Neural crest cell (in vitro differentiated cells): ENCODE measurements at regions not wholly inside any gene's neighbourhood (a gene's known extent, or its start where the extent isn't known, plus 50 kb on each side); places are given as distances from the start of the nearest gene placed in this dataset.
"Not testable (repeated sequence)": the region's sequence is repeated elsewhere in the genome, so short reads cannot be mapped to it uniquely, and the experiment has no call there.

Experiments
- DNase-seq: peaks from one replicate; pipeline ENCODE4 v3.0.0; 2021; ENCODE audit warnings: low read depth, mixed read lengths, low spot score
- H3K27ac Mint-ChIP-seq: one replicate; pipeline ENCODE4 v1.8.0; 2021; ENCODE audit warnings: mild to moderate bottlenecking, mixed read lengths; ENCODE audit not compliant: unreplicated experiment
- H3K27me3 Mint-ChIP-seq: 2 replicates; pipeline ENCODE4 v1.8.0; 2021; ENCODE audit warnings: low read depth, mild to moderate bottlenecking, mixed read lengths
- H3K36me3 Mint-ChIP-seq: 2 replicates; pipeline ENCODE4 v1.8.0; 2021; ENCODE audit warnings: low read depth, mild to moderate bottlenecking, mixed read lengths
- H3K4me1 Mint-ChIP-seq: 2 replicates; pipeline ENCODE4 v1.8.0; 2021; ENCODE audit warnings: mixed read lengths
- H3K4me3 Mint-ChIP-seq: one replicate; pipeline ENCODE4 v1.8.0; 2021; ENCODE audit warnings: mild to moderate bottlenecking, mixed read lengths
- H3K9me3 Mint-ChIP-seq: 2 replicates; pipeline ENCODE4 v1.8.0; 2021; ENCODE audit warnings: mixed read lengths
- TF ChIP-seq, protein P1 (sequence below): fragments of 200-600 bp; sonication (generic); conservative IDR thresholded peaks from 2 replicates; pipeline ENCODE4 v1.5.0; 2021; ENCODE audit warnings: antibody characterized with exemption, mild to moderate bottlenecking

GRCh38 chr21:20883408-20883800, 114.8 kb upstream of the NCAM2 start:
- Mint-ChIP-seq H3K36me3 (no peaks in the 10 kb centered on the region), H3K9me3 (no peaks in the 10 kb centered on the region), H3K27ac (no peak overlapping the region), H3K4me3 (no peak overlapping the region), H3K4me1 (peaks cover 12% of the 10 kb centered on the region), H3K27me3 (no peaks in the 10 kb centered on the region)
- no peak for DNase-seq
- TF ChIP-seq, protein P1, sequence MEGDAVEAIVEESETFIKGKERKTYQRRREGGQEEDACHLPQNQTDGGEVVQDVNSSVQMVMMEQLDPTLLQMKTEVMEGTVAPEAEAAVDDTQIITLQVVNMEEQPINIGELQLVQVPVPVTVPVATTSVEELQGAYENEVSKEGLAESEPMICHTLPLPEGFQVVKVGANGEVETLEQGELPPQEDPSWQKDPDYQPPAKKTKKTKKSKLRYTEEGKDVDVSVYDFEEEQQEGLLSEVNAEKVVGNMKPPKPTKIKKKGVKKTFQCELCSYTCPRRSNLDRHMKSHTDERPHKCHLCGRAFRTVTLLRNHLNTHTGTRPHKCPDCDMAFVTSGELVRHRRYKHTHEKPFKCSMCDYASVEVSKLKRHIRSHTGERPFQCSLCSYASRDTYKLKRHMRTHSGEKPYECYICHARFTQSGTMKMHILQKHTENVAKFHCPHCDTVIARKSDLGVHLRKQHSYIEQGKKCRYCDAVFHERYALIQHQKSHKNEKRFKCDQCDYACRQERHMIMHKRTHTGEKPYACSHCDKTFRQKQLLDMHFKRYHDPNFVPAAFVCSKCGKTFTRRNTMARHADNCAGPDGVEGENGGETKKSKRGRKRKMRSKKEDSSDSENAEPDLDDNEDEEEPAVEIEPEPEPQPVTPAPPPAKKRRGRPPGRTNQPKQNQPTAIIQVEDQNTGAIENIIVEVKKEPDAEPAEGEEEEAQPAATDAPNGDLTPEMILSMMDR, result no peak

GRCh38 chr21:20902511-20902910, 95.7 kb upstream of the NCAM2 start:
- H3K27me3 Mint-ChIP-seq, result no peaks in the 10 kb centered on the region
- no peaks in the 10 kb centered on the region for H3K9me3 Mint-ChIP-seq
- DNase-seq, result no peak
- H3K4me3 Mint-ChIP-seq, result no peak overlapping the region
- peaks cover 9% of the 10 kb centered on the region for H3K4me1 Mint-ChIP-seq
- H3K36me3 Mint-ChIP-seq, result no peaks in the 10 kb centered on the region
- H3K27ac Mint-ChIP-seq, result no peak overlapping the region
- TF ChIP-seq, protein P1, result no peak

DNA sequence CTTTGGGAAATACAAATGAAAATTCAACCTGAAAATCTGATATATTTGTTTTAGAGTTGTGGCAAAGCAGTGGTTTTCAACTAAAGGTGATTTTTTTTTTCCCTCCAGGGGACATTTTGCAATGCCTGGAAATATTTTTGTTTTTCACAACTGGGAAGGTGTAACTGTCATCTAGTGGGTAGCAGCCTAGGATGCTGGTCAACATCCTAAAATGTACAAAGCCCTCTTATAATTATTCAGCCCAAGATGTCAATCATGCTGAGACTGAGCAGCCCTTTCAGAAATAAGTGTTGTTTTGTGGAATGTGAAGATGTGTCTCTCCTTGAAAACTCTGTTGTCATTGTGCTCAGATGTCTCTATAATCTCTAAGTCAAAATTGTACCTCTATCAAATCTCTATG, 95.2 kb upstream of the NCAM2 start:
- DNase-seq, result no peak
- H3K36me3 Mint-ChIP-seq, result no peaks in the 10 kb centered on the region
- H3K4me1 Mint-ChIP-seq, result peaks cover 9% of the 10 kb centered on the region
- TF ChIP-seq, protein P1, result no peak
- H3K27ac Mint-ChIP-seq, result no peak overlapping the region
- no peak overlapping the region for H3K4me3 Mint-ChIP-seq
- H3K27me3 Mint-ChIP-seq, result no peaks in the 10 kb centered on the region
- H3K9me3 Mint-ChIP-seq, result no peaks in the 10 kb centered on the region

DNA sequence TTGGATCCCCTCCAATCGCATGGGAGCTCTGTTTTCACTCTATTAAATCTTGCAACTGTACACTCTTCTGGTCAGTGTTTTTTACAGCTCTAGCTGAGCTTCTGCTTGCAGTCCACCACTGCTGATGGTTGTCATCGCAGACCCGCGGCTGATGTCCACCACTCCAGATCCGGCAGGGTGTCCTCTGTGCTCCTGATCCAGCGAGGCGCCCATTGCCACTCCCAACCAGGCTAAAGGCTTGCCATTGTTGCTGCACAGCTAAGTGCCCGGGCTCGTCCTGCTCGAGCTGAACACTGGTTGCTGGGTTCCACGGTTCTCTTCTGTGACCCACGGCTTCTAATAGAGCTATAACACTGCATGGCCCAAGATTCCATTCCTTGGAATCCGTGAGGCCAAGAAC, 70.7 kb upstream of the NCAM2 start:
- DNase-seq, H3K4me3 Mint-ChIP-seq, H3K4me1 Mint-ChIP-seq, H3K27ac Mint-ChIP-seq, H3K27me3 Mint-ChIP-seq, H3K36me3 Mint-ChIP-seq, H3K9me3 Mint-ChIP-seq: not testable (repeated sequence)

- peaks cover 5% of the 10 kb centered on the region for H3K4me1 Mint-ChIP-seq
- H3K27ac Mint-ChIP-seq, result no peak overlapping the region
- no peak for DNase-seq
- no peaks in the 10 kb centered on the region for H3K36me3 Mint-ChIP-seq
- TF ChIP-seq, protein P1, result no peak
- H3K4me3 Mint-ChIP-seq, result no peak overlapping the region
- H3K9me3 Mint-ChIP-seq, result no peaks in the 10 kb centered on the region
- H3K27me3 Mint-ChIP-seq, result no peaks in the 10 kb centered on the region
Observed at GRCh38 chr21:20942523-20942922, 55.7 kb upstream of the NCAM2 start.

- TF ChIP-seq, protein P1, result no peak
- H3K4me3 Mint-ChIP-seq, result no peak overlapping the region
Observed at GRCh38 chr21:20943561-20943997, 54.6 kb upstream of the NCAM2 start.

More at GRCh38 chr21:20943561-20943997, 54.6 kb upstream of the NCAM2 start:
- H3K36me3 Mint-ChIP-seq, result no peaks in the 10 kb centered on the region
- H3K4me1 Mint-ChIP-seq, result peaks cover 7% of the 10 kb centered on the region
- H3K27ac Mint-ChIP-seq, result no peak overlapping the region
- no peaks in the 10 kb centered on the region for H3K9me3 Mint-ChIP-seq
- H3K27me3 Mint-ChIP-seq, result no peaks in the 10 kb centered on the region
- no peak for DNase-seq
